HFFc6 (cell line): ENCODE measurements at regions not wholly inside any gene's neighbourhood (a gene's known extent, or its start where the extent isn't known, plus 50 kb on each side); places are given as distances from the start of the nearest gene placed in this dataset.

Experiments used
- DNase-seq: peaks from one replicate; pipeline ENCODE4 v3.0.0-alpha.2; 2018
- H3K27ac Mint-ChIP-seq: 2 replicates; pipeline ENCODE4 v1.8.0; 2020; ENCODE audit warnings: mild to moderate bottlenecking, mixed read lengths
- H3K27me3 Mint-ChIP-seq: 2 replicates; pipeline ENCODE4 v1.8.0; 2021; ENCODE audit warnings: mild to moderate bottlenecking, moderate library complexity, mixed read lengths; ENCODE audit not compliant: insufficient read depth
- H3K36me3 Mint-ChIP-seq: 2 replicates; pipeline ENCODE4 v1.8.0; 2021; ENCODE audit warnings: low read depth, mixed read lengths
- H3K4me1 Mint-ChIP-seq: 2 replicates; pipeline ENCODE4 v1.8.0; 2020; ENCODE audit warnings: low read depth, mixed read lengths
- H3K4me3 Mint-ChIP-seq: 2 replicates; pipeline ENCODE4 v1.8.0; 2020; ENCODE audit warnings: mild to moderate bottlenecking, moderate library complexity, mixed read lengths
- H3K9me3 Mint-ChIP-seq: 2 replicates; pipeline ENCODE4 v1.8.0; 2020; ENCODE audit warnings: mild to moderate bottlenecking, mixed read lengths
- TF ChIP-seq, protein P1 (sequence below): fragments of 200-600 bp; sonication (generic); IDR thresholded peaks from 2 replicates; pipeline ENCODE4 v1.5.0; 2021; ENCODE audit warnings: antibody characterized with exemption, mild to moderate bottlenecking

DNA sequence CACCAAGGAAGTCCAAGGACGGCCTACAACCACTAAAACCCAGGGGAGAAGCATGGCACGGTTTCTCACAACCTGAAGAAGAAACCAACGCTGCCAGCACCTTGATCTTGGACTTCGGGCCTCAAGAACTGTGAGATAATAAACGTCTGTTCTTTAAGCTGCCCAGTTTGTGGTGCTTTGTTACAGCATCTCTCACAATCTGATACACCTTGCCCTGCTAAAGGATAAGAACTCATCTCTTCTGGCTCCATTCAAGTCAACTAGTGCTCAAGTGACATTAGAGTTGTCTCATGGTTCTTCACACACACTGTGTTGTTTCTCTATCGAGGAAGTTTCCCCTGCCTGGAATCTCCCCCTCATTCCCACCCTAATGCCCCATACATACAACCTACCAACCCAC is 314.4 kb upstream of the RUNX1 start:
- Mint-ChIP-seq H3K4me1 (peaks cover 20% of the 10 kb centered on the region), H3K36me3 (no peaks in the 10 kb centered on the region), H3K9me3 (0 out of 2 replicates have a peak, but pooled peaks cover 4% of the 10 kb centered on the region), H3K27ac (no peak overlapping the region), H3K27me3 (no peaks in the 10 kb centered on the region), H3K4me3 (no peak overlapping the region)
- TF ChIP-seq, protein P1, sequence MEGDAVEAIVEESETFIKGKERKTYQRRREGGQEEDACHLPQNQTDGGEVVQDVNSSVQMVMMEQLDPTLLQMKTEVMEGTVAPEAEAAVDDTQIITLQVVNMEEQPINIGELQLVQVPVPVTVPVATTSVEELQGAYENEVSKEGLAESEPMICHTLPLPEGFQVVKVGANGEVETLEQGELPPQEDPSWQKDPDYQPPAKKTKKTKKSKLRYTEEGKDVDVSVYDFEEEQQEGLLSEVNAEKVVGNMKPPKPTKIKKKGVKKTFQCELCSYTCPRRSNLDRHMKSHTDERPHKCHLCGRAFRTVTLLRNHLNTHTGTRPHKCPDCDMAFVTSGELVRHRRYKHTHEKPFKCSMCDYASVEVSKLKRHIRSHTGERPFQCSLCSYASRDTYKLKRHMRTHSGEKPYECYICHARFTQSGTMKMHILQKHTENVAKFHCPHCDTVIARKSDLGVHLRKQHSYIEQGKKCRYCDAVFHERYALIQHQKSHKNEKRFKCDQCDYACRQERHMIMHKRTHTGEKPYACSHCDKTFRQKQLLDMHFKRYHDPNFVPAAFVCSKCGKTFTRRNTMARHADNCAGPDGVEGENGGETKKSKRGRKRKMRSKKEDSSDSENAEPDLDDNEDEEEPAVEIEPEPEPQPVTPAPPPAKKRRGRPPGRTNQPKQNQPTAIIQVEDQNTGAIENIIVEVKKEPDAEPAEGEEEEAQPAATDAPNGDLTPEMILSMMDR, result no peak
- no peak for DNase-seq

DNA sequence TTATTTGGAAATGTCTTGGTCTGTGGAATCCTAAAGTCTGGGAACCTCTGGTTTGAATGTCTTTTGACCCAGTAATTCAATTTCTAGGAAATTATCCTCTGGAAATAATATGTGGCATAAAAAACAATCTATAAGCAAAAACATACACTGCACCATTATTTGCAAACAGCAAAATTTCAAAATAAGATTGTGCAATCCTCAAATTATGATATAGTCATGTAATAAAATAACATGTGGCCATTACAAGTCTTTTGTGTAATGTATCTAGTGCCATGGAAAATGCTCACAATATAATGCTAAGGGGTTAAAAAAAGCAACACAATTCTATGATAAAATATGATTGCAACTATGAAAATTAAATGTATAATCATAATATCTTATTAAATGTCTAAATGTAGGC is 312.9 kb upstream of the RUNX1 start:
- Mint-ChIP-seq H3K9me3 (0 out of 2 replicates have a peak, but pooled peaks cover 4% of the 10 kb centered on the region), H3K27ac (no peak overlapping the region), H3K27me3 (no peaks in the 10 kb centered on the region), H3K4me3 (no peak overlapping the region), H3K4me1 (peaks cover 25% of the 10 kb centered on the region), H3K36me3 (no peaks in the 10 kb centered on the region)
- no peak for DNase-seq
- TF ChIP-seq, protein P1, result no peak

DNA sequence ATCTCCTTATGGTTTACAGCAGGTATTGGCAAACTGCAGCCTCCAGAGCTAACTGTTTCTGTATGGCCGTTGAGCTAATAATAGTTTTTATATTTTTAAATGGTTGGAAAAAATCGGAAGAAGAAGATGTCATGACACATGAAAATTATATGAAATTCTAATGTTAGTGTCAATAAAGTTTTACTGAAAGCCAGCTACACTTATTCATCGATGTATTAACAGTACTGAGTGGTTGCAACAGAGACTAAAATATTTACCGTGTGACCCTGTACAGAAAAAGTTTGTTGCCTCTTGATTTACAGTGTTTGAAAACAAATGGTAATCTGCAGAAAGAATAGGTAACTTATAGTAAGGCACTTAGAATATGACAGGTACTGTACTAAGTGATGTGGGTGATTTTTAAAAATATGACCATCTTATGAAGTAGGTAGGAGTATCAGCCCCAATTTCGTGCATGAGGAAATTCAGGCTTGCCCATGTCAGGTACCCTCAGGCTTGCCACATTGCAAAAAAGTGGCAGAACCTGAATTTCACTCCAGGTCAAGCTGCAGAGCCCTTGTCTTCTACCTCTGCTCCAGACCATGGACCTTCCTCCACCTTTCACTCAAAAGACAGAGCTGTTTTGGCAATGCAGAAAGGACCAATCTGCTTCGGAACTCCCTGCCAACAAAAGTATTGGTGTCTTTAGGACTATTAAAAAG is 311.9 kb upstream of the RUNX1 start:
- H3K36me3 Mint-ChIP-seq, result no peaks in the 10 kb centered on the region
- H3K4me3 Mint-ChIP-seq, result no peak overlapping the region
- H3K27ac Mint-ChIP-seq, result no peak overlapping the region
- TF ChIP-seq, protein P1, result no peak
- peaks cover 18% of the 10 kb centered on the region for H3K4me1 Mint-ChIP-seq
- no peak for DNase-seq
- 0 out of 2 replicates have a peak, but pooled peaks cover 4% of the 10 kb centered on the region for H3K9me3 Mint-ChIP-seq
- no peaks in the 10 kb centered on the region for H3K27me3 Mint-ChIP-seq

DNA sequence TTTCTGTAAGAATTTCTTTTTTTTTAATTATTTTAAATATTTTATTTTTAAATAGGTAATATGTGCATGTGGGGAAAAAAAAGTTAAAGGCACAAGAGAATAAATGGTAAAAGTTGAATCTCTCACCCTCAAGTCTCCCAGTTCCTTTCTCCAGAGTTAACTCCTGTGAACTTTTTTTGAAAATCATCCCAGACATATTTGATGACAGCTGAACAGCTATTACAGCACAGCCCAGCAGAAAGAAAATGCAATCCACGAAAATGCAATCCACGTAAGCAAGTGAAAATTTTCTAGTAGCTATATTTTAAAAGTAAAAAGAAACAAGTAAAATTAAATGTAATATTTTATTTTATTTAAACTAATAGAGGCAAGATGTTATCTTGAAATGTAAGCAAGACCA is 310.0 kb upstream of the RUNX1 start:
- Mint-ChIP-seq H3K9me3 (0 out of 2 replicates have a peak, but pooled peaks cover 4% of the 10 kb centered on the region), H3K27ac (no peak overlapping the region), H3K36me3 (no peaks in the 10 kb centered on the region), H3K27me3 (no peaks in the 10 kb centered on the region; the same call in 1 of the 2 replicates), H3K4me1 (peaks cover 16% of the 10 kb centered on the region), H3K4me3 (no peak overlapping the region)
- TF ChIP-seq, protein P1, result no peak
- no peak for DNase-seq

DNA sequence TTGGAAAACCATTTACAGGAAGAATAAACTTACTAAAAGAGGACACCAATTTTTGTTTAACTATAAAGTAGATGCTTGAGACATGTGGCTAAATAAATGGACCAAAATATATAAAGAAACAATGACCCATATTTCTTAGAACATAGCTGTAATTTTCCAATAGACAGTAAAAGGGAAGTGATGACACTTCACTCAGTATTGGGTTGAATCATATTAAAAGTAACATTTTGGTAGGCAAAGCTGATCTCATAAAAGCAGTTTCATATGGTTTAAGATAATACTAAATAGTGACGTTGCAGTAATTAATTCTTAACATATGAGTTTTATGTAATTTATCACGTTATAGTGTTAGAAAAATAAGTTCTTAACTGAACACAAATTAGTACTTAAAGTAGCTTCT is 308.9 kb upstream of the RUNX1 start:
- H3K4me1 Mint-ChIP-seq, result peaks cover 17% of the 10 kb centered on the region
- no peak overlapping the region for H3K4me3 Mint-ChIP-seq
- TF ChIP-seq, protein P1, result no peak
- no peaks in the 10 kb centered on the region; the same call in 1 of the 2 replicates for H3K27me3 Mint-ChIP-seq
- no peak overlapping the region for H3K27ac Mint-ChIP-seq
- H3K36me3 Mint-ChIP-seq, result no peaks in the 10 kb centered on the region
- no peaks in the 10 kb centered on the region for H3K9me3 Mint-ChIP-seq
- DNase-seq, result no peak
